ENCODE measurements at regions not wholly inside any gene's neighbourhood (a gene's known extent, or its start where the extent isn't known, plus 50 kb on each side); places are given as distances from the start of the nearest gene placed in this dataset.
"Not testable (repeated sequence)": the region's sequence is repeated elsewhere in the genome, so short reads cannot be mapped to it uniquely, and the experiment has no call there.

GRCh38 chr7:42645906-42646305 is 266.0 kb downstream of the C7orf25 start:
- in situ Hi-C loops (cut with HindIII; ENCODE audit: low pct_ligation_motif_present, low pct_unique_long_range_greater_than_20kb, low sequenced_read_pairs): no loop called here
- DNase-seq: no peak

GRCh38 chr7:42642699-42643098 is 269.2 kb downstream of the C7orf25 start:
- no peak for DNase-seq
- in situ Hi-C loops (cut with HindIII; ENCODE audit: low pct_ligation_motif_present, low pct_unique_long_range_greater_than_20kb, low sequenced_read_pairs): no loop called here

DNA sequence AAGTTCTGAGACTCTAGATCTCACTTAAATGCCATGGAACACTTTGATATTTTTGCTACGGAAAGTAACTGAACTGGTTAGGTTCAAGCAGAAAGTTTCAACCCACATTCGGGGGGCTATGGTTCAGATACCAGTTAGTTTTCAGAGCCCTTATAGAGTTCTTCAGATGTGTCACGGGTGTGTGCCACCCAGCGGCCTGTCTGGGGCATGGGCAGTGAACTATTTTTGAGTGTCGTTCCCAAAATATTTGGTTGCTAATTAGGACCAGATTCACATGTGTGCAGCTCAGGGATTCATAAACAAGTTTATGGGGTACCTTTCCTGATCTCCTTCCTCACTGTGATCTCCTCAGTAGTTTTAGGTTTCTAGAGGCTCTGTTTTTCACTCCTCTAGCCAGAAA is 271.9 kb downstream of the C7orf25 start:
- in situ Hi-C loops (cut with HindIII; ENCODE audit: low pct_ligation_motif_present, low pct_unique_long_range_greater_than_20kb, low sequenced_read_pairs): no loop called here
- DNase-seq: no peak

DNA sequence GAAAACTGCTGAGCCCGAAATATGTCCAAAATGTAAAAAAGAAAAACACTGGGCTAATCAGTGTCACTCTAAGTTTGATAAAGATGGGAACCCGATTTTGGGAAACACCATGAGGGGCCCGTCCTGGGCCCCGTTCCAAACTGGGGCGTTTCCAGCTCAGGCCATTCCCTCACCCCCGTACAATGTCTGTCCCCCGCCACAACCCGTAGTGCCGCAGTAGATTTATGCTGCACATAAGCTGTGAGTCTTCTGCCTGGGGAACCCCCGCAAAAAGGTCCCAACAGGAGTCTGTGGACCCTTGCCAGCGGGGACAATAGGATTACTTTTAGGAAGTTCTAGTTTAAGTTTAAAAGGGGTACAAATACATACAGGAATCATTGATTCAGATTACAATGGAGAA is 275.5 kb downstream of the C7orf25 start:
- DNase-seq; in situ Hi-C loops (cut with HindIII; ENCODE audit: low pct_ligation_motif_present, low pct_unique_long_range_greater_than_20kb, low sequenced_read_pairs): not testable (repeated sequence)

DNA sequence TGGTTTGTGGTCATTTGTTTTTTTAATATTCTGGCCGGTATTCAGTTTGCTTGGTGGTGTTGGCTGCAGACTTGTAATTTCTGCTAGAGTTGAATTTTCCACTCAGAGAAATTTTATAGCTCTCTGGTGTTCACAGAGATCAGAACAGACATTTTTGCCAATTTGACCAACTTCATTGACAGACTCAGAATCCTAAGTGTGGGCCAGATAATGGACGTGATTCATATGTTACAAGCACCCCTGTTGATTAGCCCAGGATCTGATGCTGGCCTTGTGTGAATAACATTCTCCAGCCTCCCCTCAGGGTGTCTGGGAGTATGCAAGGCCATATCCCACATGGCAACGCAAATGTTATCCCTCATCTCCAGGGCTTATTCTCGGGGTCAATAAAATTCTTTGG is 283.8 kb downstream of the C7orf25 start:
- in situ Hi-C loops (cut with HindIII; ENCODE audit: low pct_ligation_motif_present, low pct_unique_long_range_greater_than_20kb, low sequenced_read_pairs): no loop called here
- no peak for DNase-seq

DNA sequence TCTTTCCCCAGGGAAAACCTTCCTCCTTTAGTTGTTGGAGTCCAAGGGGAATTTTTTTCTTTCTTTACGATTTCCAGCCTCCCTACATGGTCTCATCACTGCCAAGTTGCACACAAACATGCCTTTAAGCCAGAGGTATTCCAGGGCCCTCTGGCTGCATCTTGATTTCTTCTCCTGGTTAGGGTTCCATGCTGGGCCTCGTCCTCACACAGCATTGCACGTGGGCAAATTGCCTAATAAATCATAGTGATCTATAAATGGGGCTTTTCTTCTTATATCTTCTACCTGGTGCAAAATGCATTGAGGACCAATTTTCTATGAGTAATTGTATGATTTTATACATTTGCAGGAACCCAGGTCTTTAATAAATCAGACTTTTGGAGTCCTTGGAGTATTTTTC is 284.2 kb downstream of the C7orf25 start:
- DNase-seq: no peak
- in situ Hi-C loops (cut with HindIII; ENCODE audit: low pct_ligation_motif_present, low pct_unique_long_range_greater_than_20kb, low sequenced_read_pairs): no loop called here

DNA sequence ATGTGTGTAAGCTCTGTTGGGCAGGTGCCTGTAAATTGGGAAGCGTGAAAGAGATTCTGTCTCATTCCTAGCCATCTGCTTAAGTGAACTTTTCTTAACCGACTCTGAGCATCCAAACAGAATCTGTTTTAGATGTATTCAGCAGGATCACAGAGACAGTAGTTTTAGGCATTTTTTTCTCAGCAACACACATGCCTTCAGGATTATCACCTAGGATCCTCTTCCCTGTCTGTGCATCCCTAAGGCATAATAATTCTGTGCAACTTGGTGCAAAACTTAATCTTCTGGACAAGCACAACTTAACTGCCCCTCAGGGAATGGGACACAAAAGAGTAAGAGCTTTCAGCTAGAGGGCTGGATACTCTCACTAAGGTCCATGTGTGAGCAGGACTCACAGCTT is 284.8 kb downstream of the C7orf25 start:
- in situ Hi-C loops (cut with HindIII; ENCODE audit: low pct_ligation_motif_present, low pct_unique_long_range_greater_than_20kb, low sequenced_read_pairs): no loop called here

GRCh38 chr7:42625421-42625820 is 286.4 kb downstream of the C7orf25 start:
- in situ Hi-C loops (cut with HindIII; ENCODE audit: low pct_ligation_motif_present, low pct_unique_long_range_greater_than_20kb, low sequenced_read_pairs): no loop called here
- no peak for DNase-seq

More for the DNA sequence above, 284.8 kb downstream of the C7orf25 start:
- no peak for DNase-seq

DNA sequence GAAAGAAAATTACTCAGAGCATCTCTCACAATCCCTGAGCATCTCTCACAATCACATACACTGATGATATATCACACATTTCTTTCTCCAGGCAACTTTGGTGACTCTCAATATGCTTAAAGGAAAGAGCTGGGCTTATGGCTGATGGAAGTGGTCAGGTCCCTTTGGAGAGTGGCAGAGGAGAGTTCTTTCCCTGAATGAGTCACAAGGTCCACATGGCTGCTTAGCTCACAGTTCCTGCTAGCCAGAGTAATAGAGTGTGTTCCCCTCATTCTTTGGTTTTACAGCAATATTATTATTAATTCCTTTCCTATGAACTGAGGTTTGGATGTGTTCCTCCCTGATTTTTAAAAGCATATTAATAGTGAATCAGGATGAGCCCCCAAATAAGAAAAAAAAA is 287.4 kb downstream of the C7orf25 start:
- in situ Hi-C loops (cut with HindIII; ENCODE audit: low pct_ligation_motif_present, low pct_unique_long_range_greater_than_20kb, low sequenced_read_pairs): no loop called here
- no peak for DNase-seq

DNA sequence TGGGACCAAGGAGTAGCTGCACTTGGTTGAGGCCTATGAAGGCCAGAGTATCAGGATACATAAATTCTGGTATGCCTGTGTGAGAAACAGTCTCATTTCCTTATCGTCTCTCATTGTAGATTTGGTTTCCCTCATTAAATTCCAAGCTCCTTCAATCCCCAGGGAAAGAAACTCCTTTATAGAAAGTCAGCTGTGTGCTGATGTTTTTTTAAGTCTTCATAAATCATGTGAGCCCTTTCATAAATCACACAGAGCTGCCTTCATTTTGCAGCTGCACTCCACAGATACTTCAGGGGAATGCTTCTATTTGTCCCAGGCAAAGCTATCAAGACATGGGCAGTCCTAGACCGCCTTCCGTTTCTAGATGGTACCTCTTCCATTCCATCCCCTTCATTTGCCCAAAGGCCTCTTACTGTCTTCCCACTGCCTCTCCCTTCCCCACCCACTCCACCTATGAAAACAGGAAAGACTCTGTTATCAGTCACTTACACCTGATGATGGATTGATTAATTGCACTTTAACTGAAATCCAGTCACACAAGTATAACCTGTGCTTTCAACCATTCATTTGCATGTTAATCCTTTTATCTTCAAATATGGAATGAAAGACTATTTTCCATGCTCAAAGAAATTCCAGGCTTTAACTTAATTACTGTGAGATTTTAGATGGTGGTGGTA is 290.2 kb downstream of the C7orf25 start:
- in situ Hi-C loops (cut with HindIII; ENCODE audit: low pct_ligation_motif_present, low pct_unique_long_range_greater_than_20kb, low sequenced_read_pairs): no loop called here
- no peak for DNase-seq

- DNase-seq: no peak
- in situ Hi-C loops (cut with HindIII; ENCODE audit: low pct_ligation_motif_present, low pct_unique_long_range_greater_than_20kb, low sequenced_read_pairs): no loop called here
Measured at GRCh38 chr7:42618651-42619360, 293.1 kb downstream of the C7orf25 start.

DNA sequence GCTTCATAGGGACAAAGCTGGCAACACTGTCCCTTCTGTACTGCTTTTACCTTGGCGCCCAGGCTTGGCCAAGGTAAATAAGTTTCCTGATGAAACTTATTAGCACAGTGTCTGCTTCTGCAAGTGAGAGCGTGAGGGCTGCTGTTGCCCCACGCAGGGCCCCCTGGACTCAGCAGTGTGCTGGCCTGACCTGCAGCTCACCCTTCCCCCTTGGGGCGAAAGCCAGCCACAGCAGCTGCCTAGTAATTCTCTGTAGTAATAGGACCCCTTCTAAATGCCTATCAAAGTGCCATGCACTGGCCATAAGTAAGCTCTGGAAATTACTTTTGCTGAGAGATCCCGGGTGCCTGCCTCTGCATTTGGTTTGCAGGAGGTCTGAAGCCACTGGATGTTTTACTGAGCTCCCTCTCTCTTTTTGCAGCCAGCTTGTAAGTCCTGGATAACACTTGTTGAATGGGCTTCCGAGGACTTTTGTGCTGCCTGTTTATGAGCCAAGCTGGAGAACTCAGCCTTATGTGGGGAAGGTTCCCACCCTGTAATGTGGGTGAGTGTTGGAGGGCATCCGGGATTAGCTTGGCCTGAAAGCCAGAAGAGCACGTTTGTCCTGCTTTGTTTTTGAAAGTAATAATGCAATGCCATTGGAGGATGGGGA is 293.9 kb downstream of the C7orf25 start:
- DNase-seq: no peak
- in situ Hi-C loops (cut with HindIII; ENCODE audit: low pct_ligation_motif_present, low pct_unique_long_range_greater_than_20kb, low sequenced_read_pairs): no loop called here

DNA sequence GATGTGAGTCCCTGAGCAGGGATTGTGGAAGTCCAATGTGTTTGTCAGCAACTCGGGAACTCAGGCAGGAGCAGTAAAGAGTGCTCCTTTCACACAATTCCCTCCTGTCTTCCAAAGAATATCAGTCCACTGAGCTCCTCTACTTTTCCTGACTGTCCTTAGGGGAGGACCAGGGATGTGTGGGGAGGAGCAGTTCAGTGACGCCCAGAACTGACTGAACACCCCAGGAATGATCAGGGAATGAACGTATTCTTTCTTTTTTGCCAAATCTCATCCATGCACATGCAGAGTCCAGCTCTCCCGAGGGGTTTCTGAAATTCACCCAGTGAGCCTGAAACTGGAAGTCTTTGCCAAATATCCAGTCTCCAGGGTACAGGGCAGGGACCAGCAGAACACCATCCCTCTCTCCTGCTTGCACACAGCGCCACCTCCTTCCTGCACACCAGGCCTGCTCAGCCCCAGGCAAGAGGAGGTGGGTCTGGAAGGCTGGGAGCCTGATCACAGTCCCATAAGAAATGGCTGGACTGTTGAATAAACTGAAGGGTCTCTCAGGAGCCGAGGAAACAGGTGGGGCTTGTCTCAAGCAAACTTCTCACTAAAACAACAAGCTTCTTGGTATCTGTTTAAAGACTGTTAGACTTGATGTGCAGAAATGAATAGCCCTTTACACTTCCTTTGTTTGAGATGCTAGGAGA is 294.7 kb downstream of the C7orf25 start:
- in situ Hi-C loops (cut with HindIII; ENCODE audit: low pct_ligation_motif_present, low pct_unique_long_range_greater_than_20kb, low sequenced_read_pairs): no loop called here
- no peak for DNase-seq

GRCh38 chr7:42614636-42615035 is 297.2 kb downstream of the C7orf25 start:
- DNase-seq: no peak
- in situ Hi-C loops (cut with HindIII; ENCODE audit: low pct_ligation_motif_present, low pct_unique_long_range_greater_than_20kb, low sequenced_read_pairs): no loop called here

DNA sequence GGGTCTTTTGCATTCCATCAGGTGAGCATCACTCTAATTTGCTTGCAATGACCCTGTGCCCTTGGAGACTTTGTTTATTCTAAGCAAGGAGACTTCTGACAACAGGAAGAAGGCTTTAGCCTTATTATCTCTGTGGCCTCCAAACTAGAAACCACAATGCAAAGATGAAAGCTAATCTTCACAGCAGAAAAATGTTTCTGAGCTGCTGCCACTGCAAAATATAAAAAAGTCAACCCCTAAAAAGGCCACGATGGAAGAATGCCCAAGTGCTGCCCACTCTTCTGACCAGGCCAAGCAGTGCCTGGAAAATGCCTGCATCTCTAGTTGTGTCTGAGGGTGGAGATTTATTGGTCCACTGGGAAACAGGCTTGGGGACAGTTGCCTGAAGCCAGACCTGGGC is 299.9 kb downstream of the C7orf25 start:
- no peak for DNase-seq
- in situ Hi-C loops (cut with HindIII; ENCODE audit: low pct_ligation_motif_present, low pct_unique_long_range_greater_than_20kb, low sequenced_read_pairs): no loop called here

DNA sequence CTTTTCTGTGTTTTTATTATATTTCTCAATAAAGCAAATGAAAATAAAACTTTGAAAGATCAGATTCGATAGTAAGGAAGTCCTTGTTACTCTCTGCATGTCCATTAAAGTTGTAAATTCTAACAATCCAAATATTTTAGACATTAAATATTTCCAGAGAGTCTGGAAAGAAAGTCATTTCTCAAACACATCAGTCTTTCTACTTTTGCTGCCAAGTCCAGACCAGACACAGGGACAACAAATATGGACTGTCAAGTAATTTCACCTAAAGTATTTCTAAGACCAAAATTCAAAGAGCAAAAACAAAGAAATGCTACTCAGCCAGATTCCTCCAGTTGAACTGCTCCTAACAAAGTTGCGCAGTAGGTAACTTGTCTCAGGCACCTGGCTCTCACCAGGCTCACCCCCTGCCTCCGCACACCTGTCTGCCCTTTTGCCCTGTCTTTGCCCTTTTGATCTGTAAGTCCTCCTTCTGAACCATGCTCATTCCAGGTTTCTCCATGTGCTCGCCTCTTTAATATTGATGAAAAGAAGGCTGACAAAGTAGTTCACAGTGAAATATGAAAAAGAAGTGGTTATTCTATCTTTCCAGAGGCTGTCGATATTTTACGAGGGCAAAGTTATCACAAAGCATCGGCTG is 300.5 kb downstream of the C7orf25 start:
- in situ Hi-C loops (cut with HindIII; ENCODE audit: low pct_ligation_motif_present, low pct_unique_long_range_greater_than_20kb, low sequenced_read_pairs): no loop called here
- DNase-seq: no peak

- in situ Hi-C loops (cut with HindIII; ENCODE audit: low pct_ligation_motif_present, low pct_unique_long_range_greater_than_20kb, low sequenced_read_pairs): no loop called here
- no peak for DNase-seq
Measured at GRCh38 chr7:42606193-42606905, 305.5 kb downstream of the C7orf25 start.

DNA sequence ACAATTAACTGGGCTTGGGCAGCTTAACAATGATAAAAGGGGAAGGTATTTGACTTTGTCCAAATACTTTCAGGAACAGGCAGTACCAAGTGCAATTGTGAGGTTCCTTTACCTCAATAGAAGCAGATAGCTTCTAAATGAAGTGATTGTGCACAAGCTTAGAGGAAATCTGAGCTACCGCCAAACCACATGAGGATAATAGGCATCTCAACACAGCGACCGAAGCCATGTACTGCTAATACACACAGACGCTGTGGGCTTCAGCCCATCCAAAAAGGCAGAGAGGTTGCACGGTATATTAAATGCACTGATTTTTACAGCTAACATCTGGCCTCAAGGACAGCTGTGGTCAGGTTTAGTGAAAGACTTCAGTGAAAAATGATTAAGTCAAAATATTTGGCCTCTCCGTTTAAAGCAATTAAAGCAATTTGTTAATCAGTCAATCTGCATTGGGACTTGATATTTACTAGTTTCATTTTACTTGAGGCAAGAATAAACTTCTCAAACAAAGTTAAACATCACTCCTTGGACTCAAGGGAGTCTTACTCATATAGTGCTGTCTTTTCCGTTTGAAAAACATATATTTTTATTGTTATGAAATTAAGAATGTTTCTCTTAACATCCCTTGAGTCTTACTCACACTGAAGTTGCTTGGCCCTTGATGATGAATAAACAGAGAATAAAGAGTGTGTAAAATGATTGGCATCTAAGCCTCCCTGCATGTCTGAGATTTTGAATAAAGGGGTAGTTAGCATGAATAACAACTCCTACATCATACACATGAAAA is 306.3 kb downstream of the C7orf25 start:
- DNase-seq: no peak
- in situ Hi-C loops (cut with HindIII; ENCODE audit: low pct_ligation_motif_present, low pct_unique_long_range_greater_than_20kb, low sequenced_read_pairs): no loop called here
